GM12878 (cell line): ENCODE measurements at regions not wholly inside any gene's neighbourhood (a gene's known extent, or its start where the extent isn't known, plus 50 kb on each side); places are given as distances from the start of the nearest gene placed in this dataset.

Experiments
- ATAC-seq: fragments of 200-7000 bp; cut with Tn5 transposase; 3 replicates; pipeline ENCODE4 v1.9.1; 2020; ENCODE audit warnings: mild to moderate bottlenecking, moderate library complexity
- BruUV-seq: library from RNA; stranded (reverse); fragments of 400-500 nt; replicated peaks from 2 replicates; lab custom pipeline; 2021; lab: Mats Ljungman, UMichigan
- CTCF ChIA-PET: fragments of 300-600 bp; sonication (Branson Sonifier 250); formaldehyde crosslinking; extraction: SDS; loops from one replicate; lab custom pipeline; 2021; ENCODE audit warnings: inconsistent platforms; lab: Yijun Ruan, JAX
- POLR2A ChIA-PET: fragments of 350-600 bp; formaldehyde crosslinking; extraction: SDS; loops from one replicate; lab custom pipeline; 2021; ENCODE audit warnings: inconsistent platforms; lab: Charles Lee
- RAD21 ChIA-PET: fragments of 300-600 bp; sonication (Branson Sonifier 250); formaldehyde crosslinking; loops from one replicate; lab custom pipeline; 2023; ENCODE audit warnings: antibody characterized with exemption; ENCODE audit not compliant: unreplicated experiment; lab: Charles Lee
- SMC1A ChIA-PET: fragments of 300-600 bp; sonication (Branson Sonifier 250); formaldehyde crosslinking; loops from one replicate; lab custom pipeline; 2023; ENCODE audit not compliant: unreplicated experiment, uncharacterized antibody; lab: Charles Lee
- DNase-seq: peaks from one replicate; pipeline ENCODE4 v3.0.0-alpha.2; 2011; ENCODE audit warnings: low read depth, low spot score
- FAIRE-seq: peaks from 3 replicates; lab custom pipeline; 2011; peaks lifted over from hg19 to GRCh38; lab: Jason Lieb, UNC
- H2AFZ ChIP-seq: 2 replicates; pipeline ENCODE4 v1.6.0; 2011; ENCODE audit warnings: low read depth, low read length, control low read depth; ENCODE audit not compliant: control insufficient read depth
- H3K27ac ChIP-seq: 2 replicates; pipeline ENCODE4 v1.5.1; 2011; ENCODE audit warnings: control low read depth; ENCODE audit not compliant: control insufficient read depth, insufficient read depth
- H3K27me3 ChIP-seq, 2 experiments: replicated peaks in 1 of 2; 2 replicates each; pipeline versions ENCODE4 v1.6.0 to v1.6.1; 2011; ENCODE audit warnings: low read length in 1 of 2; ENCODE audit not compliant: control insufficient read depth in 2 of 2, insufficient read depth in 2 of 2
- H3K36me3 ChIP-seq, 2 experiments: 2 replicates each; pipeline ENCODE4 v1.5.1; 2011; ENCODE audit warnings: low read length in 1 of 2; ENCODE audit not compliant: control insufficient read depth in 2 of 2, insufficient read depth in 2 of 2
- H3K4me1 ChIP-seq: 2 replicates; pipeline ENCODE4 v1.6.1; 2011; ENCODE audit warnings: mild to moderate bottlenecking, low read length, moderate library complexity, mixed read lengths; ENCODE audit not compliant: control insufficient read depth, insufficient read depth
- H3K4me2 ChIP-seq: 2 replicates; pipeline ENCODE4 v1.6.0; 2011; ENCODE audit warnings: control low read depth; ENCODE audit not compliant: control insufficient read depth, insufficient read depth
- H3K4me3 ChIP-seq: fragments of 200-600 bp; sonication (generic); 2 replicates; pipeline ENCODE4 v1.5.1; 2016
- H3K79me2 ChIP-seq: 2 replicates; pipeline ENCODE4 v1.6.0; 2011; ENCODE audit warnings: low read length; ENCODE audit not compliant: control insufficient read depth, insufficient read depth
- H3K9ac ChIP-seq: 2 replicates; pipeline ENCODE4 v1.8.0; 2011; ENCODE audit warnings: low read length, control low read depth, mixed read lengths; ENCODE audit not compliant: control insufficient read depth, insufficient read depth
- H3K9me3 ChIP-seq: replicated peaks from 3 replicates; pipeline ENCODE4 v1.5.1; 2011; ENCODE audit warnings: mild to moderate bottlenecking, low read length; ENCODE audit not compliant: control insufficient read depth, insufficient read depth
- H4K20me1 ChIP-seq: 2 replicates; pipeline ENCODE4 v1.6.0; 2011; ENCODE audit not compliant: control insufficient read depth, insufficient read depth
- IRF4 ChIP-seq: IDR thresholded peaks from 2 replicates; pipeline ENCODE4 v1.6.1; 2011; ENCODE audit warnings: low read depth, low read length
- MYC ChIP-seq: IDR thresholded peaks from 2 replicates; pipeline ENCODE4 v1.6.1; 2011; ENCODE audit warnings: mild to moderate bottlenecking, low read length, moderate library complexity, inconsistent platforms; ENCODE audit not compliant: insufficient read depth, insufficient replicate concordance, insufficient read length, severe bottlenecking
- NFIC ChIP-seq: IDR thresholded peaks from 2 replicates; pipeline ENCODE4 v1.6.1; 2012; ENCODE audit warnings: low read depth, mild to moderate bottlenecking, inconsistent platforms, low read length, moderate library complexity
- PAX5 ChIP-seq: IDR thresholded peaks from 2 replicates; pipeline ENCODE4 v1.6.1; 2011; ENCODE audit warnings: low read depth, low read length, borderline replicate concordance
- RB1 ChIP-seq: fragments of 450-650 bp; formaldehyde crosslinking; IDR thresholded peaks from 2 replicates; pipeline ENCODE4 v1.6.1; 2017; ENCODE audit warnings: mild to moderate bottlenecking, borderline replicate concordance
- SP1 ChIP-seq: IDR thresholded peaks from one replicate; pipeline ENCODE4 v1.6.1; 2011; ENCODE audit warnings: low read depth, low read length
- ZNF384 ChIP-seq: IDR thresholded peaks from 2 replicates; pipeline ENCODE4 v1.6.1; 2012; ENCODE audit warnings: low read depth, mild to moderate bottlenecking, low read length, improper control_type of control experiment, borderline replicate concordance
- WGBS: methylation state at CpG from one replicate; pipeline ENCODE4 v1.1.6; 2016; ENCODE audit warnings: low lambda C conversion rate; ENCODE audit not compliant: insufficient replicate concordance, insufficient coverage; ENCODE audit errors: missing lambda C conversion rate; 5-methylcytosine and 5-hydroxymethylcytosine counted together
- in situ Hi-C: fragments of 300-500 bp; cut with MboI; formaldehyde crosslinking; loops from 9 replicates; pipeline ENCODE4 v1.14.3; 2018; ENCODE audit warnings: mixed read lengths
- intact Hi-C: fragments of 100-400 bp; cut with micrococcal nuclease; formaldehyde crosslinking; loops from one replicate; pipeline ENCODE4 v1.14.2; 2022; ENCODE audit not compliant: unreplicated experiment
- TF ChIP-seq, protein P1 (sequence below): IDR thresholded peaks from 2 replicates; pipeline ENCODE4 v1.6.1; 2012; ENCODE audit warnings: improper control_type of control experiment, low read depth, low read length; ENCODE audit not compliant: insufficient replicate concordance

DNA sequence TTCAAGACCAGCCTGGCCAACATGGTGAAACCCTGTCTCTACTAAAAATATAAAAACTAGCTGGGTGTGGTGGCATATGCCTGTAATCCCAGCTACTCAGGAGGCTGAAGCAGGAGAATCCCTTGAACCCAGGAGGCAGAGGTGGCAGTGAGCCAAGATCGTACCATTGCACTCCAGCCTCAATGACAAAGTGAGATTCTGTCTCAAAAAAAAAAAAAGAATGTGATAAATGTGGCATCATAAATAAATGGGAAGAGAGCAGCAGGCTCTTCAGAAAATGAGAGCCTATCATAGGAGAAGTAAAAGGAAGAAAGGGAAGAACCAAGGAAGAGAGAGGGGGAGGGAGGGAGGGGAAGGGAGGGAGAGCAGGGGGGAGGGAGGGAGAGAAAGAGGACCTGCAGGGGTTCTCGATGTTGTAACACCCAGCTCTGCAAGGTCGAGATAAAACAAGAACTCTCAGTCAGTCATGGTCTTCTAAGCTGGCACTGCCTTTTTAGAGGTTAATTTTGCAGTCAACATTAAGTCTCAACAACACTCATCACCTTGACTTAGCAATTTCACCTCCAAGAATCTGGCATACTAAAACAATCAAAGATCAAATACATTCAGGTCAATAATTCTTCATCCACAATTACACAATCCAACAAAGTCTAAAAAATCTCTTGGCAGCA, 68.7 kb upstream of the SIMC1 start:
- 4% methylated on average over 3 of the region's 3 CpGs for WGBS
- no peaks in the 10 kb centered on the region for H3K4me1 ChIP-seq
- H3K36me3 ChIP-seq, result no peaks in the 10 kb centered on the region
- H3K27me3 ChIP-seq, result peaks cover 0 to 1% of the 10 kb centered on the region in 2 experiments; a peak in 2 of 4 replicates
- no peak overlapping the region for H2AFZ ChIP-seq
- H3K27ac ChIP-seq, result no peak overlapping the region
- no peaks in the 10 kb centered on the region for H3K79me2 ChIP-seq
- ChIA-PET POLR2A (no interaction called here), SMC1A (no interaction called here), CTCF (interaction anchor here (0.6 kb wide), 1 partner anchor 941 kb away, joined by 3 read pairs; no protein-coding TSS in a partner anchor), RAD21 (no interaction called here)
- intact Hi-C loops (no loop called here), in situ Hi-C loops (no loop called here)
- H3K4me2 ChIP-seq, result no peak overlapping the region
- TF ChIP-seq IRF4, result no peak
- no peak for TF ChIP-seq ZNF384
- no peak for TF ChIP-seq RB1
- no peak for TF ChIP-seq NFIC
- TF ChIP-seq SP1, result no peak
- TF ChIP-seq MYC, result no peak
- no peak overlapping the region for H3K4me3 ChIP-seq
- no peaks in the 10 kb centered on the region for H4K20me1 ChIP-seq
- no peaks in the 10 kb centered on the region for H3K9me3 ChIP-seq
- BruUV-seq, result no TSS peak
- no peak for DNase-seq
- ATAC-seq, result no peak
- no peak overlapping the region for H3K9ac ChIP-seq
- no peak for FAIRE-seq

GRCh38 chr5:176170084-176170483, 68.1 kb upstream of the SIMC1 start:
- intact Hi-C loops (no loop called here), in situ Hi-C loops (no loop called here)
- no peaks in the 10 kb centered on the region for H3K4me1 ChIP-seq
- no peaks in the 10 kb centered on the region for H3K36me3 ChIP-seq
- H2AFZ ChIP-seq, result no peak overlapping the region
- WGBS, result 23% methylated on average over 2 of the region's 2 CpGs
- no peak overlapping the region for H3K4me2 ChIP-seq
- BruUV-seq, result no TSS peak
- no peak overlapping the region for H3K9ac ChIP-seq
- no peak overlapping the region for H3K27ac ChIP-seq
- no peaks in the 10 kb centered on the region for H3K79me2 ChIP-seq
- ChIA-PET RAD21 (no interaction called here), CTCF (interaction anchor here (0.6 kb wide), 1 partner anchor 940 kb away, joined by 3 read pairs; no protein-coding TSS in a partner anchor), SMC1A (no interaction called here), POLR2A (no interaction called here)
- peaks cover 0 to 3% of the 10 kb centered on the region in 2 experiments; a peak in 2 of 4 replicates for H3K27me3 ChIP-seq
- ATAC-seq (no peak), DNase-seq (no peak), FAIRE-seq (no peak)
- H3K9me3 ChIP-seq, result no peaks in the 10 kb centered on the region
- no peaks in the 10 kb centered on the region for H4K20me1 ChIP-seq
- H3K4me3 ChIP-seq, result no peak overlapping the region
- no peak for TF ChIP-seq PAX5
- TF ChIP-seq, protein P1, sequence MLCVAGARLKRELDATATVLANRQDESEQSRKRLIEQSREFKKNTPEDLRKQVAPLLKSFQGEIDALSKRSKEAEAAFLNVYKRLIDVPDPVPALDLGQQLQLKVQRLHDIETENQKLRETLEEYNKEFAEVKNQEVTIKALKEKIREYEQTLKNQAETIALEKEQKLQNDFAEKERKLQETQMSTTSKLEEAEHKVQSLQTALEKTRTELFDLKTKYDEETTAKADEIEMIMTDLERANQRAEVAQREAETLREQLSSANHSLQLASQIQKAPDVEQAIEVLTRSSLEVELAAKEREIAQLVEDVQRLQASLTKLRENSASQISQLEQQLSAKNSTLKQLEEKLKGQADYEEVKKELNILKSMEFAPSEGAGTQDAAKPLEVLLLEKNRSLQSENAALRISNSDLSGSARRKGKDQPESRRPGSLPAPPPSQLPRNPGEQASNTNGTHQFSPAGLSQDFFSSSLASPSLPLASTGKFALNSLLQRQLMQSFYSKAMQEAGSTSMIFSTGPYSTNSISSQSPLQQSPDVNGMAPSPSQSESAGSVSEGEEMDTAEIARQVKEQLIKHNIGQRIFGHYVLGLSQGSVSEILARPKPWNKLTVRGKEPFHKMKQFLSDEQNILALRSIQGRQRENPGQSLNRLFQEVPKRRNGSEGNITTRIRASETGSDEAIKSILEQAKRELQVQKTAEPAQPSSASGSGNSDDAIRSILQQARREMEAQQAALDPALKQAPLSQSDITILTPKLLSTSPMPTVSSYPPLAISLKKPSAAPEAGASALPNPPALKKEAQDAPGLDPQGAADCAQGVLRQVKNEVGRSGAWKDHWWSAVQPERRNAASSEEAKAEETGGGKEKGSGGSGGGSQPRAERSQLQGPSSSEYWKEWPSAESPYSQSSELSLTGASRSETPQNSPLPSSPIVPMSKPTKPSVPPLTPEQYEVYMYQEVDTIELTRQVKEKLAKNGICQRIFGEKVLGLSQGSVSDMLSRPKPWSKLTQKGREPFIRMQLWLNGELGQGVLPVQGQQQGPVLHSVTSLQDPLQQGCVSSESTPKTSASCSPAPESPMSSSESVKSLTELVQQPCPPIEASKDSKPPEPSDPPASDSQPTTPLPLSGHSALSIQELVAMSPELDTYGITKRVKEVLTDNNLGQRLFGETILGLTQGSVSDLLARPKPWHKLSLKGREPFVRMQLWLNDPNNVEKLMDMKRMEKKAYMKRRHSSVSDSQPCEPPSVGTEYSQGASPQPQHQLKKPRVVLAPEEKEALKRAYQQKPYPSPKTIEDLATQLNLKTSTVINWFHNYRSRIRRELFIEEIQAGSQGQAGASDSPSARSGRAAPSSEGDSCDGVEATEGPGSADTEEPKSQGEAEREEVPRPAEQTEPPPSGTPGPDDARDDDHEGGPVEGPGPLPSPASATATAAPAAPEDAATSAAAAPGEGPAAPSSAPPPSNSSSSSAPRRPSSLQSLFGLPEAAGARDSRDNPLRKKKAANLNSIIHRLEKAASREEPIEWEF, result no peak
